ENCODE measurements at regions not wholly inside any gene's neighbourhood (a gene's known extent, or its start where the extent isn't known, plus 50 kb on each side); places are given as distances from the start of the nearest gene placed in this dataset.

- TF ChIP-seq EZH2 (IDR thresholded peaks at IDR 0.05; ENCODE audit: borderline replicate concordance, low read depth, low read length, severe bottlenecking) = no peak
- no peak for TF ChIP-seq CTCF (IDR thresholded peaks at IDR 0.05; ENCODE audit: borderline replicate concordance, extremely low read depth, low read length, poor library complexity, severe bottlenecking)
Measured at GRCh38 chr18:30616414-30616813, 426.1 kb downstream of the DSC3 start.
